NT2/D1 (cell line): ENCODE measurements at regions not wholly inside any gene's neighbourhood (a gene's known extent, or its start where the extent isn't known, plus 50 kb on each side); places are given as distances from the start of the nearest gene placed in this dataset.

ENCODE experiments used
- SUZ12 ChIP-seq: IDR thresholded peaks from 2 replicates; pipeline ENCODE4 v1.6.1; 2011; ENCODE audit not compliant: insufficient read length, insufficient read depth; ENCODE audit errors: extremely low read depth
- YY1 ChIP-seq: IDR thresholded peaks from 2 replicates; pipeline ENCODE4 v1.6.1; 2011; ENCODE audit not compliant: insufficient read length, insufficient read depth
- ZNF274 ChIP-seq: IDR thresholded peaks from 2 replicates; pipeline ENCODE4 v1.6.1; 2011; ENCODE audit warnings: mild to moderate bottlenecking, low read depth, low read length

GRCh38 chr4:134702374-134702773, 500.8 kb upstream of the PABPC4L start:
- TF ChIP-seq YY1 (no peak), SUZ12 (no peak), ZNF274 (no peak)
